ENCODE measurements at regions not wholly inside any gene's neighbourhood (a gene's known extent, or its start where the extent isn't known, plus 50 kb on each side); places are given as distances from the start of the nearest gene placed in this dataset.

GRCh38 chr1:87683196-87683956 is 354.7 kb downstream of the LMO4 start:
- no peaks in the 10 kb centered on the region for H3K36me3 ChIP-seq (replicated peaks in 1 of 2; ENCODE audit: control insufficient read depth in 1 of 2, insufficient read depth in 2 of 2, low read length in 2 of 2)
- no peak overlapping the region for H3K27ac Mint-ChIP-seq
- H2AFZ ChIP-seq (ENCODE audit: insufficient read depth, low read depth, low read length, poor library complexity, severe bottlenecking): no peak overlapping the region
- no peaks in the 10 kb centered on the region for H3K27me3 ChIP-seq (ENCODE audit: control insufficient read depth in 2 of 2, insufficient read depth in 2 of 2, low read length in 2 of 2)
- no peak overlapping the region for H3K27ac ChIP-seq (ENCODE audit: low read depth in 1 of 2, low read length in 2 of 2)
- H3K9me3 ChIP-seq (replicated peaks in 1 of 2; ENCODE audit: control insufficient read depth in 1 of 2, insufficient read depth in 1 of 2, low read length in 2 of 2): no peaks in the 10 kb centered on the region
- no peak overlapping the region for H3K4me2 ChIP-seq (replicated peaks; ENCODE audit: extremely low read depth, low read length, poor library complexity, severe bottlenecking)
- no peaks in the 10 kb centered on the region for H3K79me2 ChIP-seq (ENCODE audit: insufficient read depth, low read length)
- intact Hi-C loops (cut with micrococcal nuclease): no loop called here
- H4K20me1 ChIP-seq (ENCODE audit: insufficient read depth, low read length): no peaks in the 10 kb centered on the region
- peaks cover 0 to 1% (median 0%) of the 10 kb centered on the region in 3 donors for H3K27me3 Mint-ChIP-seq (ENCODE audit: low read depth in 3 of 3)
- H3K4me3 ChIP-seq (replicated peaks in 1 of 3; ENCODE audit: low read depth in 2 of 3, low read length in 3 of 3): no peak overlapping the region
- no peak overlapping the region for H3K4me3 Mint-ChIP-seq
- no peak overlapping the region for H3K9ac ChIP-seq (ENCODE audit: insufficient read depth, low read length, poor library complexity, severe bottlenecking)
- no peaks in the 10 kb centered on the region for H3K4me1 ChIP-seq (ENCODE audit: control insufficient read depth in 1 of 2, insufficient read depth in 2 of 2, low read length in 2 of 2)
- peaks cover 11% of the 10 kb centered on the region for H3K4me1 Mint-ChIP-seq
- no peak for DNase-seq
- TF ChIP-seq CTCF (IDR thresholded peaks at IDR 0.05): no peak
- H3K9me3 Mint-ChIP-seq: no peaks in the 10 kb centered on the region
- 92% methylated on average over 2 of the region's 4 CpGs for WGBS (ENCODE audit: insufficient coverage)
- no peaks in the 10 kb centered on the region for H3K36me3 Mint-ChIP-seq

- Histone ChIP-seq H3K27me3 (ENCODE audit: control insufficient read depth in 2 of 2, insufficient read depth in 2 of 2, low read length in 2 of 2) (no peaks in the 10 kb centered on the region), H3K79me2 (ENCODE audit: insufficient read depth, low read length) (no peaks in the 10 kb centered on the region), H3K4me1 (ENCODE audit: control insufficient read depth in 1 of 2, insufficient read depth in 2 of 2, low read length in 2 of 2) (no peaks in the 10 kb centered on the region), H3K4me3 (replicated peaks in 1 of 3; ENCODE audit: low read depth in 2 of 3, low read length in 3 of 3) (peak overlapping the region in 2 of 3 experiments; percentile 6 to 34), H2AFZ (ENCODE audit: insufficient read depth, low read depth, low read length, poor library complexity, severe bottlenecking) (no peak overlapping the region), H3K4me2 (replicated peaks; ENCODE audit: extremely low read depth, low read length, poor library complexity, severe bottlenecking) (no peak overlapping the region), H4K20me1 (ENCODE audit: insufficient read depth, low read length) (no peaks in the 10 kb centered on the region), H3K36me3 (replicated peaks in 1 of 2; ENCODE audit: control insufficient read depth in 1 of 2, insufficient read depth in 2 of 2, low read length in 2 of 2) (no peaks in the 10 kb centered on the region), H3K9me3 (replicated peaks in 1 of 2; ENCODE audit: control insufficient read depth in 1 of 2, insufficient read depth in 1 of 2, low read length in 2 of 2) (no peaks in the 10 kb centered on the region), H3K9ac (ENCODE audit: insufficient read depth, low read length, poor library complexity, severe bottlenecking) (no peak overlapping the region), H3K27ac (ENCODE audit: low read depth in 1 of 2, low read length in 2 of 2) (no peak overlapping the region)
- TF ChIP-seq CTCF (IDR thresholded peaks at IDR 0.05): no peak
- Mint-ChIP-seq H3K36me3 (no peaks in the 10 kb centered on the region), H3K4me1 (peaks cover 11% of the 10 kb centered on the region), H3K27ac (no peak overlapping the region), H3K4me3 (peak overlapping the region; percentile 69 to 85), H3K9me3 (no peaks in the 10 kb centered on the region), H3K27me3 (ENCODE audit: low read depth in 3 of 3) (peaks cover 0 to 1% (median 0%) of the 10 kb centered on the region in 3 donors)
- DNase-seq: no peak
- intact Hi-C loops (cut with micrococcal nuclease): no loop called here
- 97% methylated on average over 3 of the region's 14 CpGs for WGBS (ENCODE audit: insufficient coverage)
Observed at GRCh38 chr1:87684194-87684593, 355.5 kb downstream of the LMO4 start.

All from CD14-positive monocyte (primary cell).